Liver (tissue), 8 donors: ENCODE measurements at regions not wholly inside any gene's neighbourhood (a gene's known extent, or its start where the extent isn't known, plus 50 kb on each side); places are given as distances from the start of the nearest gene placed in this dataset.

Experiments used
- DNase-seq: peaks from one replicate; pipeline ENCODE4 v3.0.0-alpha.2; 2017; ENCODE audit warnings: low spot score
- H3K27ac ChIP-seq, 2 donors: one replicate each; pipeline ENCODE4 v1.7.0; 2013; ENCODE audit warnings: inconsistent platforms in 2 of 2, low read length in 2 of 2, control low read depth in 1 of 2, low read depth in 1 of 2, mild to moderate bottlenecking in 1 of 2
- H3K27me3 ChIP-seq, 4 donors: one replicate each; pipeline versions ENCODE4 v1.6.1 to v1.7.0; 2013; ENCODE audit warnings: low read length in 3 of 4, inconsistent platforms in 1 of 4, mild to moderate bottlenecking in 1 of 4, moderate library complexity in 1 of 4; ENCODE audit not compliant: control insufficient read depth in 4 of 4, insufficient read depth in 4 of 4
- H3K36me3 ChIP-seq, 4 donors: one replicate each; pipeline versions ENCODE4 v1.6.1 to v1.7.0; 2013; ENCODE audit warnings: low read length in 3 of 4, mild to moderate bottlenecking in 3 of 4, low read depth in 1 of 4, moderate library complexity in 1 of 4; ENCODE audit not compliant: control insufficient read depth in 4 of 4, insufficient read depth in 3 of 4
- H3K4me1 ChIP-seq, 4 donors: one replicate each; pipeline versions ENCODE4 v1.6.1 to v1.7.0; 2013; ENCODE audit warnings: low read length in 3 of 4, mild to moderate bottlenecking in 3 of 4, moderate library complexity in 1 of 4; ENCODE audit not compliant: control insufficient read depth in 4 of 4, insufficient read depth in 4 of 4
- H3K4me3 ChIP-seq, 3 donors: one replicate each; pipeline versions ENCODE4 v1.6.1 to v1.7.0; 2013; ENCODE audit warnings: low read length in 3 of 3, control low read depth in 1 of 3, low read depth in 1 of 3, mild to moderate bottlenecking in 1 of 3
- H3K9ac ChIP-seq, 2 donors: one replicate each; pipeline ENCODE4 v1.7.0; 2013; ENCODE audit warnings: low read length in 2 of 2, mild to moderate bottlenecking in 2 of 2, moderate library complexity in 2 of 2, control low read depth in 1 of 2, low read depth in 1 of 2
- H3K9me3 ChIP-seq, 4 donors: one replicate each; pipeline versions ENCODE4 v1.6.1 to v1.7.0; 2013; ENCODE audit warnings: low read length in 3 of 4; ENCODE audit not compliant: control insufficient read depth in 4 of 4
- EGR1 ChIP-seq, 2 donors: IDR thresholded peaks; 2 replicates each; pipeline ENCODE4 v1.6.1; 2016 to 2018; ENCODE audit warnings: antibody characterized with exemption in 2 of 2, low read depth in 2 of 2
- FOXA1 ChIP-seq: IDR thresholded peaks from 2 replicates; pipeline ENCODE4 v1.6.1; 2016; ENCODE audit warnings: antibody characterized with exemption
- FOXA2 ChIP-seq: IDR thresholded peaks from 2 replicates; pipeline ENCODE4 v1.6.1; 2016; ENCODE audit warnings: antibody characterized with exemption
- GABPA ChIP-seq, 2 donors: IDR thresholded peaks in 1 of 2; conservative IDR thresholded peaks in 1 of 2; 2 replicates each; pipeline ENCODE4 v1.6.1; 2016; ENCODE audit warnings: antibody characterized with exemption in 2 of 2, mild to moderate bottlenecking in 1 of 2, moderate library complexity in 1 of 2
- HNF4A ChIP-seq, 2 donors: conservative IDR thresholded peaks; 2 replicates each; pipeline ENCODE4 v1.6.1; 2016; ENCODE audit warnings: antibody characterized with exemption in 2 of 2, mild to moderate bottlenecking in 2 of 2
- HNF4G ChIP-seq: IDR thresholded peaks from 2 replicates; pipeline ENCODE4 v1.6.1; 2016; ENCODE audit warnings: antibody characterized with exemption
- JUND ChIP-seq, 2 donors: IDR thresholded peaks; 2 replicates each; pipeline ENCODE4 v1.6.1; 2016; ENCODE audit warnings: antibody characterized with exemption in 2 of 2
- NR2F2 ChIP-seq: IDR thresholded peaks from 2 replicates; pipeline ENCODE4 v1.6.1; 2016; ENCODE audit warnings: antibody characterized with exemption
- RAD21 ChIP-seq, 2 donors: IDR thresholded peaks; 2 replicates each; pipeline ENCODE4 v1.6.1; 2016; ENCODE audit warnings: antibody characterized with exemption in 2 of 2, mild to moderate bottlenecking in 2 of 2
- RXRA ChIP-seq, 2 donors: IDR thresholded peaks; 2 replicates each; pipeline ENCODE4 v1.6.1; 2017 to 2018; ENCODE audit warnings: antibody characterized with exemption in 2 of 2, mild to moderate bottlenecking in 1 of 2
- SP1 ChIP-seq: IDR thresholded peaks from 2 replicates; pipeline ENCODE4 v1.6.1; 2018; ENCODE audit warnings: antibody characterized with exemption, mild to moderate bottlenecking
- TAF1 ChIP-seq: conservative IDR thresholded peaks from 2 replicates; pipeline ENCODE4 v1.6.1; 2016; ENCODE audit warnings: antibody characterized with exemption, mild to moderate bottlenecking
- YY1 ChIP-seq: IDR thresholded peaks from 2 replicates; pipeline ENCODE4 v1.6.1; 2016; ENCODE audit warnings: antibody characterized with exemption, mild to moderate bottlenecking
- WGBS: extraction: QIAGEN DNeasy Blood & Tissue Kit; methylation state at CpG from one replicate; pipeline ENCODE4 v1.1.7; 2013; 5-methylcytosine and 5-hydroxymethylcytosine counted together
- TF ChIP-seq, protein P1 (sequence below): IDR thresholded peaks from 2 replicates; pipeline ENCODE4 v1.6.1; 2016; ENCODE audit warnings: antibody characterized with exemption
- TF ChIP-seq, protein P2 (sequence below): IDR thresholded peaks from 2 replicates; pipeline ENCODE4 v1.6.1; 2016; ENCODE audit warnings: antibody characterized with exemption, mild to moderate bottlenecking
- TF ChIP-seq, protein P3 (sequence below): IDR thresholded peaks from 2 replicates; pipeline ENCODE4 v1.6.1; 2016; ENCODE audit warnings: antibody characterized with exemption
- TF ChIP-seq, protein P4 (sequence below): IDR thresholded peaks from 2 replicates; pipeline ENCODE4 v1.6.1; 2016; ENCODE audit warnings: antibody characterized with exemption
- TF ChIP-seq, protein P5 (sequence below): fragments of 150-350 bp; IDR thresholded peaks from 2 replicates; pipeline ENCODE4 v1.5.1; 2017; ENCODE audit warnings: improper control_type of control experiment, low read depth, low read length; ENCODE audit not compliant: missing input control
- donor health status: healthy.
- donor health status: healthy.
- donor health status: healthy.
- donor health status: healthy.
- donor health status: healthy.

DNA sequence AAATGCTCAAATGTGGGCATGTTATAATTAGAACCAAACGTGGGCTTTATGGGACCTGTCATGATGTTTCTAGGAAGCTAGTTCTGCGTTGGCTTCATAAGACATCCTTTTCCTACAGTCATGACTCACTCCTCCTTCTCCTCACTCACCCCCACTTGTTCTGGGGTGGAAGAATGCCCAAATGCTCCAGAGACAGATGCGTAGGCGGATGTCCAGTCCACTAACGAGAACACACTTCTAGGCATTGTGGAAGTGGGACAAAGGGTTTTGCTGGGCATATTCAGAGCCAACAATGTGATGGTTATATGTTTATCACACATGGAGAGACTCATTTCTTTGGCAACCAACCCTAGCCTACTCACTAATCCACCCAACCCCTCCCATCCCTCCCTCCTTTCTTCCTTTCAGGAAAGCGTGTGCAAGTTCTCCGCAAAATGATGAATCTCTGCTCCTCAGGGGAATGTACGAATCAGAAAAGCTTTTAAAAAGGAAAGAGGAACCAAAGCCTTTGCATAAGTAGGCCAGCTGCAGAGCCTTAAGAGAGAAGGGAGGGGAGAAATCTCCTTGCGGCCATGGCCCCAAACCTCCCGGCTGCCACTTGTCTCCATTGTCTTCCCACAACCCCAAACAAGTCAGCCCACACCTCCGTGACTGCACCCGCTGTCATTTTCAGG lies 123.0 kb upstream of the SPRED1 start (continued):
- TF ChIP-seq, protein P1, sequence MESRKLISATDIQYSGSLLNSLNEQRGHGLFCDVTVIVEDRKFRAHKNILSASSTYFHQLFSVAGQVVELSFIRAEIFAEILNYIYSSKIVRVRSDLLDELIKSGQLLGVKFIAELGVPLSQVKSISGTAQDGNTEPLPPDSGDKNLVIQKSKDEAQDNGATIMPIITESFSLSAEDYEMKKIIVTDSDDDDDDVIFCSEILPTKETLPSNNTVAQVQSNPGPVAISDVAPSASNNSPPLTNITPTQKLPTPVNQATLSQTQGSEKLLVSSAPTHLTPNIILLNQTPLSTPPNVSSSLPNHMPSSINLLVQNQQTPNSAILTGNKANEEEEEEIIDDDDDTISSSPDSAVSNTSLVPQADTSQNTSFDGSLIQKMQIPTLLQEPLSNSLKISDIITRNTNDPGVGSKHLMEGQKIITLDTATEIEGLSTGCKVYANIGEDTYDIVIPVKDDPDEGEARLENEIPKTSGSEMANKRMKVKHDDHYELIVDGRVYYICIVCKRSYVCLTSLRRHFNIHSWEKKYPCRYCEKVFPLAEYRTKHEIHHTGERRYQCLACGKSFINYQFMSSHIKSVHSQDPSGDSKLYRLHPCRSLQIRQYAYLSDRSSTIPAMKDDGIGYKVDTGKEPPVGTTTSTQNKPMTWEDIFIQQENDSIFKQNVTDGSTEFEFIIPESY, result no peak
- TF ChIP-seq TAF1, result no peak

DNA sequence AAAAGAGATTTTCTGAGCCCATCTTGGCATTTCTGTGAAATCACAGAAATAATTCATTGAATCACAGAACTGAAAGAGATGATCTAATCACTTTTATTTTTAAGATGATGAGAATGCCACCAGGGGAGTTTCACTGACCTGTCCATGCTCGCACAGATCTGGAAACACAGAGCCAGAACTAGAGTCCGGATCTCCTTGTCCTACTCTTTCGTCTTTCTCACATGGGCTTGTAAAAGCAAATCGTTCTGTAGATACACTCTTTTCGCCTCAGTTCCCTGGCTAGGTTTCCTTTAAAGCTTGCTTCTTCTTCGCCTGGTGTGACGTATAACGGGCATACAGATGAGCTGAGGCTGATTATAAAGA lies 122.5 kb upstream of the SPRED1 start:
- no peaks in the 10 kb centered on the region for H3K36me3 ChIP-seq
- no peak overlapping the region for H3K9ac ChIP-seq
- peaks cover 0 to 3% (median 0%) of the 10 kb centered on the region in 4 donors for H3K27me3 ChIP-seq
- 77% methylated on average over 8 of the region's 8 CpGs for WGBS
- H3K4me3 ChIP-seq, result no peak overlapping the region
- H3K27ac ChIP-seq, result peak overlapping the region; percentile 43 to 66
- DNase-seq, result no peak
- H3K9me3 ChIP-seq, result no peaks in the 10 kb centered on the region
- TF ChIP-seq FOXA1 (no peak), EGR1 (IDR thresholded peaks at IDR 0.05; ENCODE audit: low read depth in 2 of 2) (no peak), RXRA (IDR thresholded peaks at IDR 0.05) (no peak), NR2F2 (no peak), YY1 (no peak), FOXA2 (no peak), SP1 (no peak), JUND (IDR thresholded peaks at IDR 0.05) (no peak), GABPA (IDR thresholded peaks at IDR 0.05 in 1 of 2, conservative IDR thresholded peaks at IDR 0.05 in 1 of 2) (no peak), HNF4G (no peak), RAD21 (IDR thresholded peaks at IDR 0.05) (no peak), HNF4A (conservative IDR thresholded peaks at IDR 0.05) (no peak), TAF1 (no peak)
- TF ChIP-seq, protein P1, result no peak
- TF ChIP-seq, protein P2, sequence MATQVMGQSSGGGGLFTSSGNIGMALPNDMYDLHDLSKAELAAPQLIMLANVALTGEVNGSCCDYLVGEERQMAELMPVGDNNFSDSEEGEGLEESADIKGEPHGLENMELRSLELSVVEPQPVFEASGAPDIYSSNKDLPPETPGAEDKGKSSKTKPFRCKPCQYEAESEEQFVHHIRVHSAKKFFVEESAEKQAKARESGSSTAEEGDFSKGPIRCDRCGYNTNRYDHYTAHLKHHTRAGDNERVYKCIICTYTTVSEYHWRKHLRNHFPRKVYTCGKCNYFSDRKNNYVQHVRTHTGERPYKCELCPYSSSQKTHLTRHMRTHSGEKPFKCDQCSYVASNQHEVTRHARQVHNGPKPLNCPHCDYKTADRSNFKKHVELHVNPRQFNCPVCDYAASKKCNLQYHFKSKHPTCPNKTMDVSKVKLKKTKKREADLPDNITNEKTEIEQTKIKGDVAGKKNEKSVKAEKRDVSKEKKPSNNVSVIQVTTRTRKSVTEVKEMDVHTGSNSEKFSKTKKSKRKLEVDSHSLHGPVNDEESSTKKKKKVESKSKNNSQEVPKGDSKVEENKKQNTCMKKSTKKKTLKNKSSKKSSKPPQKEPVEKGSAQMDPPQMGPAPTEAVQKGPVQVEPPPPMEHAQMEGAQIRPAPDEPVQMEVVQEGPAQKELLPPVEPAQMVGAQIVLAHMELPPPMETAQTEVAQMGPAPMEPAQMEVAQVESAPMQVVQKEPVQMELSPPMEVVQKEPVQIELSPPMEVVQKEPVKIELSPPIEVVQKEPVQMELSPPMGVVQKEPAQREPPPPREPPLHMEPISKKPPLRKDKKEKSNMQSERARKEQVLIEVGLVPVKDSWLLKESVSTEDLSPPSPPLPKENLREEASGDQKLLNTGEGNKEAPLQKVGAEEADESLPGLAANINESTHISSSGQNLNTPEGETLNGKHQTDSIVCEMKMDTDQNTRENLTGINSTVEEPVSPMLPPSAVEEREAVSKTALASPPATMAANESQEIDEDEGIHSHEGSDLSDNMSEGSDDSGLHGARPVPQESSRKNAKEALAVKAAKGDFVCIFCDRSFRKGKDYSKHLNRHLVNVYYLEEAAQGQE, result no peak
- TF ChIP-seq, protein P3, sequence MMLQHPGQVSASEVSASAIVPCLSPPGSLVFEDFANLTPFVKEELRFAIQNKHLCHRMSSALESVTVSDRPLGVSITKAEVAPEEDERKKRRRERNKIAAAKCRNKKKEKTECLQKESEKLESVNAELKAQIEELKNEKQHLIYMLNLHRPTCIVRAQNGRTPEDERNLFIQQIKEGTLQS, result no peak
- TF ChIP-seq, protein P4, sequence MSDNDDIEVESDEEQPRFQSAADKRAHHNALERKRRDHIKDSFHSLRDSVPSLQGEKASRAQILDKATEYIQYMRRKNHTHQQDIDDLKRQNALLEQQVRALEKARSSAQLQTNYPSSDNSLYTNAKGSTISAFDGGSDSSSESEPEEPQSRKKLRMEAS, result no peak
- TF ChIP-seq, protein P5, sequence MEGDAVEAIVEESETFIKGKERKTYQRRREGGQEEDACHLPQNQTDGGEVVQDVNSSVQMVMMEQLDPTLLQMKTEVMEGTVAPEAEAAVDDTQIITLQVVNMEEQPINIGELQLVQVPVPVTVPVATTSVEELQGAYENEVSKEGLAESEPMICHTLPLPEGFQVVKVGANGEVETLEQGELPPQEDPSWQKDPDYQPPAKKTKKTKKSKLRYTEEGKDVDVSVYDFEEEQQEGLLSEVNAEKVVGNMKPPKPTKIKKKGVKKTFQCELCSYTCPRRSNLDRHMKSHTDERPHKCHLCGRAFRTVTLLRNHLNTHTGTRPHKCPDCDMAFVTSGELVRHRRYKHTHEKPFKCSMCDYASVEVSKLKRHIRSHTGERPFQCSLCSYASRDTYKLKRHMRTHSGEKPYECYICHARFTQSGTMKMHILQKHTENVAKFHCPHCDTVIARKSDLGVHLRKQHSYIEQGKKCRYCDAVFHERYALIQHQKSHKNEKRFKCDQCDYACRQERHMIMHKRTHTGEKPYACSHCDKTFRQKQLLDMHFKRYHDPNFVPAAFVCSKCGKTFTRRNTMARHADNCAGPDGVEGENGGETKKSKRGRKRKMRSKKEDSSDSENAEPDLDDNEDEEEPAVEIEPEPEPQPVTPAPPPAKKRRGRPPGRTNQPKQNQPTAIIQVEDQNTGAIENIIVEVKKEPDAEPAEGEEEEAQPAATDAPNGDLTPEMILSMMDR, result no peak
- no peaks in the 10 kb centered on the region for H3K4me1 ChIP-seq
